Endometrial microvascular endothelial cells (primary cell): ENCODE measurements at regions not wholly inside any gene's neighbourhood (a gene's known extent, or its start where the extent isn't known, plus 50 kb on each side); places are given as distances from the start of the nearest gene placed in this dataset.

Experiments
- in situ Hi-C: cut with HindIII; loops from 2 replicates; pipeline ENCODE4 v1.10.0; 2017; ENCODE audit warnings: low sequenced_read_pairs, low pct_unique_long_range_greater_than_20kb; ENCODE audit errors: inconsistent ontology term

- in situ Hi-C loops, result no loop called here
These were observed 100.7 kb upstream of the RXFP2 start for GRCh38 chr13:31638577-31638976.

- in situ Hi-C loops, result no loop called here
These were observed 99.7 kb upstream of the RXFP2 start for GRCh38 chr13:31639443-31640163.

- in situ Hi-C loops, result no loop called here
These were observed 89.6 kb upstream of the RXFP2 start for GRCh38 chr13:31649766-31650165.

GRCh38 chr13:31653730-31654129, 85.6 kb upstream of the RXFP2 start:
- in situ Hi-C loops, result no loop called here

- in situ Hi-C loops, result no loop called here
These were observed 75.3 kb upstream of the RXFP2 start for GRCh38 chr13:31663880-31664585.

GRCh38 chr13:31670831-31671617, 68.3 kb upstream of the RXFP2 start:
- in situ Hi-C loops, result no loop called here

- in situ Hi-C loops, result no loop called here
These were observed 65.3 kb upstream of the RXFP2 start for GRCh38 chr13:31674051-31674450.

GRCh38 chr13:31675440-31675953, 63.8 kb upstream of the RXFP2 start:
- in situ Hi-C loops, result no loop called here

GRCh38 chr13:31681133-31681532, 58.2 kb upstream of the RXFP2 start:
- in situ Hi-C loops, result no loop called here

GRCh38 chr13:31684466-31684865, 54.9 kb upstream of the RXFP2 start:
- in situ Hi-C loops, result no loop called here

- in situ Hi-C loops, result no loop called here
These were observed 52.5 kb upstream of the RXFP2 start for GRCh38 chr13:31686670-31687425.
